ENCODE measurements at regions not wholly inside any gene's neighbourhood (a gene's known extent, or its start where the extent isn't known, plus 50 kb on each side); places are given as distances from the start of the nearest gene placed in this dataset.

DNA sequence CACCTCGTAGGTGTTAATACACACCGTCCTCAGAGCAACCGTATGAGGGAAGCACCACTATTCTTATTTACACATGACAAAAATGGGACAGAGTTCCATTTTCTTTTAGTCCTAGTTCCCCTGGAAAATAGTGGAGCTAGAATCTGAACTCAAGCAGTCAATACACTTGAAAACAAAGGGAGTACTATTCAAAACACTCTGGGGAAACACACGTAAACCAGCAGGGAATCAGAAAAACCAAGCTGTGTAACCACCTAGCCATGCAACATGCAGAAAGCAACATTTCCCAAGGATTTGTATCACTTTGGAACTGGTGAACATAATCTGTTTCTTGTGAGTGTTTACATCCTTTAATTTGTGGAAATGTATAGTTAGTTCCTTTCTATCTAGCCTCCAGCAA is 208.2 kb downstream of the UBE2E3 start:
- no peak for TF ChIP-seq POLR2A (IDR thresholded peaks at IDR 0.05)
- TF ChIP-seq, protein P1, sequence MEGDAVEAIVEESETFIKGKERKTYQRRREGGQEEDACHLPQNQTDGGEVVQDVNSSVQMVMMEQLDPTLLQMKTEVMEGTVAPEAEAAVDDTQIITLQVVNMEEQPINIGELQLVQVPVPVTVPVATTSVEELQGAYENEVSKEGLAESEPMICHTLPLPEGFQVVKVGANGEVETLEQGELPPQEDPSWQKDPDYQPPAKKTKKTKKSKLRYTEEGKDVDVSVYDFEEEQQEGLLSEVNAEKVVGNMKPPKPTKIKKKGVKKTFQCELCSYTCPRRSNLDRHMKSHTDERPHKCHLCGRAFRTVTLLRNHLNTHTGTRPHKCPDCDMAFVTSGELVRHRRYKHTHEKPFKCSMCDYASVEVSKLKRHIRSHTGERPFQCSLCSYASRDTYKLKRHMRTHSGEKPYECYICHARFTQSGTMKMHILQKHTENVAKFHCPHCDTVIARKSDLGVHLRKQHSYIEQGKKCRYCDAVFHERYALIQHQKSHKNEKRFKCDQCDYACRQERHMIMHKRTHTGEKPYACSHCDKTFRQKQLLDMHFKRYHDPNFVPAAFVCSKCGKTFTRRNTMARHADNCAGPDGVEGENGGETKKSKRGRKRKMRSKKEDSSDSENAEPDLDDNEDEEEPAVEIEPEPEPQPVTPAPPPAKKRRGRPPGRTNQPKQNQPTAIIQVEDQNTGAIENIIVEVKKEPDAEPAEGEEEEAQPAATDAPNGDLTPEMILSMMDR (IDR thresholded peaks at IDR 0.05): no peak
- Histone ChIP-seq H3K27me3 (no peaks in the 10 kb centered on the region), H3K9me3 (no peaks in the 10 kb centered on the region), H3K27ac (no peak overlapping the region), H3K4me3 (no peak overlapping the region), H3K4me1 (peaks cover 0 to 19% (median 0%) of the 10 kb centered on the region in 12 donors), H3K36me3 (no peaks in the 10 kb centered on the region)
- 81 to 88% (median 82%) methylated on average over 4 of the region's 4 CpGs for WGBS, 4 donors
- intact Hi-C loops (cut with DNase I): no loop called here
- DNase-seq (no peak), ATAC-seq (no peak)

- no peak overlapping the region for H3K27ac ChIP-seq
- H3K9me3 ChIP-seq: no peaks in the 10 kb centered on the region
- no peak for ATAC-seq
- intact Hi-C loops (cut with DNase I): no loop called here
- H3K27me3 ChIP-seq: no peaks in the 10 kb centered on the region
- no peaks in the 10 kb centered on the region for H3K36me3 ChIP-seq
- H3K4me1 ChIP-seq: peaks cover 0 to 9% (median 0%) of the 10 kb centered on the region in 12 donors
- WGBS, 4 donors: 40 to 49% (median 44%) methylated on average over 1 of the region's 1 CpG
- H3K4me3 ChIP-seq: no peak overlapping the region
- no peak for DNase-seq
- TF ChIP-seq POLR2A (IDR thresholded peaks at IDR 0.05): no peak
These were observed 209.5 kb downstream of the UBE2E3 start for GRCh38 chr2:181189951-181190350.

DNA sequence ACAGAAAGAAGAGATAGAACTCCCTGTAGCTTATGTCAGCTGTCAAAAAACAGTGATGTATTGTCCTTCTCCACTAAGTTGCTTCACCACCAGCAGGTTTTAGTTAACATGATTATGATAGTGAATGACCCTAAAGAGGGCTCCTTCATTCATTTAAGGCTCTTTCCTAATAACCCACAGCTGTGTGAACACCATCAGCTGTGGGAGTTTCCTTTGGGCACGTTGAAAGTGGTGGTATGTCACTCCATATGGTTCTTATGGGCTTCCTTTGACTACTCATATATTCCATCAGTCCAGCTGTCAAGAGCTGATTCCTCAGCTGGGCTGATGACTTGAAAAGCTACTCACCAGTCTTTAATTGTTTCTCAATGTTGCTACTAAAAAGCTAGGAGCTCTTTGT is 210.3 kb downstream of the UBE2E3 start:
- TF ChIP-seq POLR2A (IDR thresholded peaks at IDR 0.05): no peak
- TF ChIP-seq, protein P1 (IDR thresholded peaks at IDR 0.05): no peak
- WGBS, 4 donors: 18 to 38% (median 29%) methylated on average over 1 of the region's 1 CpG

GRCh38 chr2:181193550-181193949 is 213.1 kb downstream of the UBE2E3 start:
- Histone ChIP-seq H3K27ac (no peak overlapping the region), H3K27me3 (no peaks in the 10 kb centered on the region), H3K36me3 (no peaks in the 10 kb centered on the region), H3K4me3 (no peak overlapping the region), H3K4me1 (no peaks in the 10 kb centered on the region), H3K9me3 (no peaks in the 10 kb centered on the region)
- WGBS, 4 donors: 50 to 76% (median 66%) methylated on average over 1 of the region's 1 CpG
- ATAC-seq (no peak), DNase-seq (no peak)
- intact Hi-C loops (cut with DNase I): no loop called here
- TF ChIP-seq POLR2A (IDR thresholded peaks at IDR 0.05): no peak
- TF ChIP-seq, protein P1 (IDR thresholded peaks at IDR 0.05): no peak

More for the DNA sequence above, 210.3 kb downstream of the UBE2E3 start:
- H3K4me1 ChIP-seq: peaks cover 0 to 1% (median 0%) of the 10 kb centered on the region in 12 donors
- DNase-seq (no peak), ATAC-seq (no peak)
- H3K27me3 ChIP-seq: no peaks in the 10 kb centered on the region
- H3K9me3 ChIP-seq: no peaks in the 10 kb centered on the region
- no peak overlapping the region for H3K4me3 ChIP-seq
- intact Hi-C loops (cut with DNase I): no loop called here
- no peaks in the 10 kb centered on the region for H3K36me3 ChIP-seq
- H3K27ac ChIP-seq: no peak overlapping the region

GRCh38 chr2:181196401-181196800 is 216.0 kb downstream of the UBE2E3 start:
- intact Hi-C loops (cut with DNase I): no loop called here
- no peaks in the 10 kb centered on the region for H3K36me3 ChIP-seq
- H3K27me3 ChIP-seq: no peaks in the 10 kb centered on the region
- ATAC-seq: no peak
- TF ChIP-seq, protein P1 (IDR thresholded peaks at IDR 0.05): no peak
- TF ChIP-seq POLR2A (IDR thresholded peaks at IDR 0.05): no peak
- WGBS, 4 donors: 71 to 89% (median 73%) methylated on average over 4 of the region's 4 CpGs
- H3K9me3 ChIP-seq: no peaks in the 10 kb centered on the region
- H3K27ac ChIP-seq: peak overlapping the region in 1 of 12 donors; percentile 5
- no peak for DNase-seq
- no peak overlapping the region for H3K4me3 ChIP-seq
- no peaks in the 10 kb centered on the region for H3K4me1 ChIP-seq

Data from heart left ventricle (tissue), 16 donors.